Occipital lobe (tissue), 1 donor: ENCODE measurements at regions not wholly inside any gene's neighbourhood (a gene's known extent, or its start where the extent isn't known, plus 50 kb on each side); places are given as distances from the start of the nearest gene placed in this dataset.
"Not testable (repeated sequence)": the region's sequence is repeated elsewhere in the genome, so short reads cannot be mapped to it uniquely, and the experiment has no call there.

Source experiments
- DNase-seq: peaks from one replicate; lab custom pipeline; 2025; lab: John Stamatoyannopoulos, UW

GRCh38 chr7:33779216-33779615, 126.1 kb upstream of the BMPER start:
- no peak for DNase-seq

- DNase-seq = no peak
These were observed 124.2 kb upstream of the BMPER start for GRCh38 chr7:33781167-33781566.

GRCh38 chr7:33781796-33782195, 123.5 kb upstream of the BMPER start:
- no peak for DNase-seq

GRCh38 chr7:33784000-33784399, 121.3 kb upstream of the BMPER start:
- DNase-seq = no peak

- no peak for DNase-seq
These were observed 116.8 kb upstream of the BMPER start for GRCh38 chr7:33788531-33788930.

- no peak for DNase-seq
These were observed 115.3 kb upstream of the BMPER start for GRCh38 chr7:33789871-33790630.

GRCh38 chr7:33790746-33791145, 114.6 kb upstream of the BMPER start:
- DNase-seq = no peak

GRCh38 chr7:33792041-33792440, 113.3 kb upstream of the BMPER start:
- DNase-seq = no peak

GRCh38 chr7:33792547-33793105, 112.7 kb upstream of the BMPER start:
- DNase-seq = no peak

GRCh38 chr7:33793616-33794015, 111.7 kb upstream of the BMPER start:
- no peak for DNase-seq

GRCh38 chr7:33794419-33794818, 110.9 kb upstream of the BMPER start:
- no peak for DNase-seq

- DNase-seq = no peak
These were observed 110.4 kb upstream of the BMPER start for GRCh38 chr7:33794959-33795358.

GRCh38 chr7:33796538-33796937, 108.8 kb upstream of the BMPER start:
- no peak for DNase-seq

GRCh38 chr7:33797512-33797911, 107.8 kb upstream of the BMPER start:
- not testable (repeated sequence) for DNase-seq

- no peak for DNase-seq
These were observed 106.5 kb upstream of the BMPER start for GRCh38 chr7:33798686-33799325.

- DNase-seq = no peak
These were observed 105.6 kb upstream of the BMPER start for GRCh38 chr7:33799766-33800165.

- DNase-seq = no peak
These were observed 102.7 kb upstream of the BMPER start for GRCh38 chr7:33802600-33802999.

- DNase-seq = no peak
These were observed 101.1 kb upstream of the BMPER start for GRCh38 chr7:33804140-33804660.

GRCh38 chr7:33805630-33806233, 99.6 kb upstream of the BMPER start:
- DNase-seq = no peak

GRCh38 chr7:33806298-33807154, 98.8 kb upstream of the BMPER start:
- DNase-seq = no peak

- DNase-seq = no peak
These were observed 98.2 kb upstream of the BMPER start for GRCh38 chr7:33807155-33807530.
